Iris pigment epithelial cell (primary cell): ENCODE measurements at regions not wholly inside any gene's neighbourhood (a gene's known extent, or its start where the extent isn't known, plus 50 kb on each side); places are given as distances from the start of the nearest gene placed in this dataset.
"Not testable (repeated sequence)": the region's sequence is repeated elsewhere in the genome, so short reads cannot be mapped to it uniquely, and the experiment has no call there.

Experiments
- DNase-seq: peaks from one replicate; pipeline ENCODE4 v3.0.0-alpha.2; 2011; ENCODE audit warnings: low read depth

DNA sequence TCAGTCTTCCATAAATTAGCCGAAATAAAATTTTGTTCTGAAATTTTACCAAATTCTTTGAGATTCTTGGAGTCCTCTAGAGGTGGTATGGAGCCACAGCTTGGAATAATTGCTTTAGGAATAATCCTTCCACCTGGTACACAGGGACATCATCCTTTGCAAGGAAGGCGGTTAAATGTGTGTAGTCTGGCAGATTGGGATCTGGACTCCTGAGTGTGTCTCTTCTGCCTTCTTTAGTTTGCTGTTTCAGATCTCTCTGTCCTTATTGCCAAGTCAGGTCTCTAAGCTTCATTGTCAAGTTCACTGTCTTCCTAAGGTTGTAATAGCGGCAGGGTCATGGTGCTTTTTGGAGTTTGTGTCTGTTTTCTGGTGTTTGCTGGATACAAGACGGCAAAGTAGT, 393.9 kb upstream of the RGS6 start:
- DNase-seq = no peak

DNA sequence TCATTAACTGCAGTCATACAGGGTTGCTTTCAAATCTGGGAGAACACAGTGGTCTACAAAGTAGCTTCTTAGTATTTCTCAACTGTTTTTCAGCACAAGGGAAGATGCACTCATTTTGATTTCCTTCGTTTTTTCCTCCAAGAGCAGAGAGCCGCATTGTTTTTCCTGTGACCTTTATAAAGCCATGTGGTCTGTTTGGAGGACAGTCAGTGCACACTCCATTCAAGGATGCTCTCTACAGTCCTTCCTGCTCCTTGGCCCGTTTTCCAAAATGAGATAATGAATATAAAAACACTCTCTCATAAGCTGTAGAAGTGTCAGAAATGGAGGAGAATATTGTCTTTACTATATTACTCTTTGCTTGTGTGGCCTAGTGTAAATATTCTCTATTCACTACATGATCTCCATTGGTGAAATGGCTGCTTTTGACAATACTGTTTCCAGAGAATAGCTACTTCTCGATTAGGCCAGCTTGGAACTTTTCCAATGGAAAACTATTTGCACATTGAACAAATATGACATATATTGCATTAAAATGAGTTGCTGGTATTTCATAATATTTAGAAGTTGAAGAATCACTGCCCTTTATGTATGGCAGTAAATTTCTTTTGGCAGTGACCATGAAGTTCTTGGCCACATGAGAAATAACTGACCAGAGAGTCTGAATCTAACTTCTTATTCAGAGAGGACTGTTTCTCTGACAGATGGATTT, 393.1 kb upstream of the RGS6 start:
- DNase-seq = peak; percentile 63

DNA sequence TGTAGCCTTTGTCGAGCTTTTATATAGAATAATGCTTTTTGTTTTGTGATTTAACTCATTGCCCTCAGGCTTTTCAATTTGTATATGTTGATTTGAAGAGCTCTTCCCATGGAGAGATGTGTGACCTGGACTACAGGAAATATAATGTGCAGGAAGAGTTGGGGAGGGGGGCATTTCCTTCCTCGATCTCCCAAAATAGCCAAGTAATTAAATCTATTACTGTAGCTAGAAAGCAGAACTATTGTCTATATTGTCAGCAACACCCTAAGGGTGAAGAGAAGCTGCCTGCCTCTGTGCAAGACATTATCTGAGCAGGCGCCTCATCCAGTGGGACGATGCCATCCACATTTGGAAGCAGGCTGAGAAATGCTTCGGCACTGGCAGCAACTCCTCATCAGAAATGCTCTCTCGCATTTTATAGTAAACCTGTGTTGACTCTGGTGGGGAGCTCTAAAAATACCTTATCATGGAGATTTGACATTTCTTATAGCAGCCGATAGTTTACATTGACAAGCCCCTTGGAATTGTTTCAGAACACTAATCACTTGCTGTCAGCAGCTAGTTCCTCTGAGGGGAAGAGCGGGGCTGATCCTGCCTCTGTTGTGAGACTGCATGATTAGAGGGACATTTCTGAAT, 392.5 kb upstream of the RGS6 start:
- DNase-seq = no peak

DNA sequence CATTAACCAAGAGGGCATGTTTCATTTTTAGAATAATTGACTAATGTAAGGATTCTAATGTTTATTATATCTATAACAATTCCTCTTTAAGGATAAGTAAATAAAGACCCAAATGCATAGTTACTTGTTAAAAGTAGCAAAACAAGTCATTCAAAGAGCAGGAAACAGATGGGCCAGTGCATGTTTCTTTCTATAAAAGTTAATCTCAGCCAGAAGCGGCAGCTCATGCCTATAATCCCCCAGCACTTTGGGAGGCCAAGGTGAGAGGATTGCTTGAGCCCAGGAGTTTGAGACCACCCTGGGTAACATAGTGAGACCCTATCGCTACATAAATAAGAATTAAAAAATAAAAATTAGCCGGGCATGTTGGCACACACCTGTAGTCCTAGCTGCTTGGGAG, 391.0 kb upstream of the RGS6 start:
- DNase-seq = no peak

DNA sequence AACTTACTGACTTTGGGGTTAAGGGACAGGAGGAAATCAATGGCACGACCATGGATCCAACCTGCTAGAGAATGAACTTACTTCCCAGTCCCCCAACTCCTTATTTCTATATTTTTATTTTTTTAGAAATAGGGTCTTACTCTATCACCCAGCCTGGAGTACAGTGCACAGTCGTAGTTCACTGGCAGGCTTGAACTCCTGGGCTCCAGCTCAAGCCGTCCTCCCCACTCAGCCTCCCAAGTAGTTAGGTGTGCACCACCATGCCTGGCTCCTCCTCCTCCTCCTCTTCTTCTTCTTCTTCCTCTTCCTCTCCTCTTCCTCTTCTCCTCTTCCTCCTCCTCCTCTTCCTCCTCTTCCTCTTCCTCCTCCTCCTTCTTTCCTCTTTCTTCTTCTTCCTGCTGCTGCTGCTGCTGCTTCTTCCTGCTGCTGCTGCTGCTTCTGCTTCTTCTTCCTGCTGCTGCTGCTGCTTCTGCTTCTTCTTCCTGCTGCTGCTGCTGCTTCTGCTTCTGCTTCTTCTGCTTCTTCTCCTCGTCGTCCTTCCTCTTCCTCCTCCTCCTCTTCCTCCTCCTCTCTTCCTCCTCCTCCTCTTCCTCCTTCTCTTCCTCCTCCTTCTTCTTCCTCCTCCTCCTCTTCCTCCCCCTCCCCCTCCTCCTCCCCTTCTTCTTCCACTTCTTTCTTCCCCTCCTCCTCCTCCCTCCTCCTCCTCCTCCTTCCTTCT, 390.1 kb upstream of the RGS6 start:
- no peak for DNase-seq

DNA sequence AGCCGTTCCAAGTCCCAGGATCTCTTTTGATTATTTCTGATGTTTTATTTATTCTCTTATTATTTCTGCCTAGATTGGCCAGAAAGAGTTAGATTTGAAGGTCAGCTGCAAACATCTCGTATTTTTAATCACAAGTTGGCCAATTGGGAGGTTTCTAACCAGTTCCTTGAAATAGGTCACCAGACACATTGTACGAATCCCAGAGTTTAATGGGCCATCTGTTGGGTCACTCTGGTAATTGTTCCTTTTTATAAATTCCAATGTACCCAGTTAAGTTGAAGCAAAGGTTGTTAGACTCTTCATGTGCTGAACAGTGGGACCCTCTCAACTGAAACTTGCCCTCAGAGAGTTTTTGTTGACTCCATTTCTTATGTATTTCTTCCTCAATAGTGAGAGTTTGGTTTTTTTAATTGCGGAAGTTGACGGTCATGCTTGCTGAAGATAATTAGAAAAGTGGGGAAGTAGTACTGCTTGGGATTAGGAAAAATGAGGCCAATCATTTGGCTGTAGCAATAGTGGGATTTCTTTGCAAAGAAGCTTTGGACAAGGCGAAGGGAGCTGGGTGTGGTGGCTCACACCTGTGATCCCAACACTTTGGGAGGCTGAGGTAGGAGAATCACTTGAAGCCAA, 382.7 kb upstream of the RGS6 start:
- DNase-seq = no peak

DNA sequence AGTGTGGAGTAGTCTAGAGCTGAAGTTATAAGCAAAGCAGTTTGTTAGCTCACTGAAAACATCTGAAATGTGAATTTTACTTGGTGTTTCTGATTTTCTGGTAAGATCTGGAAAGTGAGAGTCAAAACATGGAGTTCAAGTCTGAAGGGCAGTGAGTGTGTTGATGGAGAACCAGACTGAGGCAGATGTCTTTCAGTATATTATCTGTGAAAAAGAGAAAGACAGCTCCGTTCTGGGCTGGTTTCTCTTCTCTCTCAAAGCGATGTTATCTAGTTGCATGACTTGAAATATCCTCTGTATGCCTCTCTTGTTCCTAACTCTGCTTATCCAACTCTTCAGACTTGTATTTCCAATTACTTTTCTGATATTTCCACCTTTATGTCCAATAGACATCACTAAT, 381.9 kb upstream of the RGS6 start:
- DNase-seq = no peak

DNA sequence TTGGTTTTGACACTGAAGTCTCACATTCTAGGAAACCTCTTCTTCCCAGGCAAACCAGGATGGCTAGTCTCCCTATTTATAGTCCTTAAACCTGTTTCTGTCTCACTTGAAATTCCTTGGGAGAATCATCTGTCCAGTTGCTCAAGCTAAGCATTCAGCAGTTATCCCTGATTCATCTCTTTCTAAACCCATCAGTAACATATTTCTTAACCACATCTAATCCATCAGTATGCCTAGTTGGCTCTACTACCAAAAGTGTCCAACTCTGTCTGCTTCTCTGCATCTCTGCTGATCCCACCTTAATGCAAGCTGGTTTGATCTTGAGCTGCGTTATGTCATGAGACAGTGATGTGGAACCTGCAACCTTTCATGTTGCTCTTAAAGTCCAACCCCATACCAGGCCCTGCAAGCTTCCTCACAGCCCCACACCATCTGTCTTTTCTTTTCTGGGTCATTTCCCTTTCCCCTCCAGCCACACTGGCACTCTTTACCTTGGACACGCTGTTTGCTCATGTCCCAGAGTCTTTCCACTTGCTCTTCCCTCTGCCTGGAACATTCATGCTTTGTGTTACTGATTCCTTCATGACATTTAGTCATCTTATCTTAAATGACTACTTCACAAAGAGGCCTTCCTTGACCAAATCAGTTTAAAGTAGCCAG, 380.8 kb upstream of the RGS6 start:
- DNase-seq = peak; percentile 96

DNA sequence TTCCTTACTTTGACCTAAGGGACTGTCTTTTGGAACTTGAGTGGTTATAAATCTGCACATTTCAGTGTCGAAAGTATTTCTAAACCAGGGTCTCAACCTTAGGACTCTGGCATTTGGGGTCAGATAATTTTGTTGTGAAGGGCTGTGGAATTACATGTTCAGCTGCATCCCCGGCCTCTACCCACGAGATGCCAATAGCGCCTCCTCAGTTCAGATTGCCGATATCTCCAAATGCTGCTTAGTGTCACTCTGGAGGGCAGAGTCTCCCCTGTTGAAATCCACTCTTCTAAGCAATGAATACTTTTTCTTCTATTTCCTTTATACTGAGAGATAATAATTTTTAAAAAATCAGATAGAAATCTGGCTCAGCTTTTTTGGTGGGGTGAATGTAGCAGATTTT, 379.4 kb upstream of the RGS6 start:
- no peak for DNase-seq

DNA sequence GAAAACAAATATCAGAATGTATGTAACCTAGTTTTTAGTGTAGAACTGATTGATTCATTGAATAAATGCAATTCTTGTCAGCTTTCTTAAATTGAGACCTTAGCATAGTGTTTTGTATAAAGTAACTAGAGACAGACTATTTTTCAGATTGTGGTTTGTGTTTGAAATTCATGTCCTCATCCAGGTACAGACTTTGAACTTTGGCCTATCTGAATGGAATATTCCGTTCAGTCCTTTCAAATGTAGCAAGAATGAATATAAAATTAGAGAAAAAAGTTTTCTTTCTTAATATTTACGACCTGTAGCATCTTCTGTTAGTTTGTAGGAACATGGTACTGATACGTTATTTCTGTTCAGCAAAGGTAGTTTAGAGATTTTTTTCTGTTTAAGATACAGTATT, 378.4 kb upstream of the RGS6 start:
- DNase-seq = no peak

DNA sequence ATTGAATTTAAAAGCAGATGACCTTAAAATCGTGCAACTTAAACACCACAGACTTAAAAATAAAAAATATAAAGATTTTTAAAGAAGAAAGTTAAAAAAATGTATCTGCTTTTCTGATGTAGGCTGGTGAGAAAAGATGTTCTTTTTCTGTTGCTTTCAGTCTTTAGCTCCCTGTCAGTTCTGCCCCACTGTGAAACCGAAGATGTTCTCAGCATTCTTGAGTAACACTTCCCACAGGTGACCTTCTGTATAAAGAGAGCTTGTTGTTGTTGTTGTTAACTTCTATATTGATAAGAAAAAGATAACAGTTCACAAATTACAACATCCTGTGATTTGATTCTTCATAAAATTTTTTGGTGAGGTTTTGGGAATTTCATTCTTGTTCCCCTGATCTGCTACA, 377.9 kb upstream of the RGS6 start:
- DNase-seq = peak; percentile 38

DNA sequence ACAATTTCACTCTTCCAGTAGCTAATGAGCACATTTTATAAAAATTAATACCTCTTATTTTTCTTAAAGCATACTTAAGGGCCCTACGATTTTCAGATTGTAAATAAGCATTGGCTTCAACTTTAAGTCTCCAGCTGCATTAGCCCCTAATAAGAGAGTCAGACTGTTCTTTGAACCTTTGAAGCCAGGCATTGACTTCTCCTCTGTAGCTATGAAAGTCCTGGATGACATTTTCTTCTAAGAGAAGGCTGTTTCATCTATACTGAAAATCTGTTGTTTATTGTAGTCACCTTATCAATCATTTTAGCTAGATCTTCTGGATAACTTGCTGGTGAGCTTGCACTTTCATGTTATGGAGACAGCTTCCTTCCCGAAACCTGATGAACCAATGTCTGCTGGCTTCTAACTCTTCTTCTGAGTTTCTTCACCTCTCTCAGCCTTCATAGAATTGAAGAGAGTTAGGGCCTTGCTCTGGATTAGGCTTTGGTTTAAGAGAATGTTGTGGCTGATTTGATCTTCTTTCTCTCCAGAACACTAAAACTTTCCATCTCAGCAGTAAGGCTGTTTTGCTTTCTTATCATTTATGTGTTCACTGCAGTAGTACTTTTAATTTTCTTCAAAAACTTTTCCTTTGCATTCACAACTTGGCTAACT, 377.1 kb upstream of the RGS6 start:
- no peak for DNase-seq

DNA sequence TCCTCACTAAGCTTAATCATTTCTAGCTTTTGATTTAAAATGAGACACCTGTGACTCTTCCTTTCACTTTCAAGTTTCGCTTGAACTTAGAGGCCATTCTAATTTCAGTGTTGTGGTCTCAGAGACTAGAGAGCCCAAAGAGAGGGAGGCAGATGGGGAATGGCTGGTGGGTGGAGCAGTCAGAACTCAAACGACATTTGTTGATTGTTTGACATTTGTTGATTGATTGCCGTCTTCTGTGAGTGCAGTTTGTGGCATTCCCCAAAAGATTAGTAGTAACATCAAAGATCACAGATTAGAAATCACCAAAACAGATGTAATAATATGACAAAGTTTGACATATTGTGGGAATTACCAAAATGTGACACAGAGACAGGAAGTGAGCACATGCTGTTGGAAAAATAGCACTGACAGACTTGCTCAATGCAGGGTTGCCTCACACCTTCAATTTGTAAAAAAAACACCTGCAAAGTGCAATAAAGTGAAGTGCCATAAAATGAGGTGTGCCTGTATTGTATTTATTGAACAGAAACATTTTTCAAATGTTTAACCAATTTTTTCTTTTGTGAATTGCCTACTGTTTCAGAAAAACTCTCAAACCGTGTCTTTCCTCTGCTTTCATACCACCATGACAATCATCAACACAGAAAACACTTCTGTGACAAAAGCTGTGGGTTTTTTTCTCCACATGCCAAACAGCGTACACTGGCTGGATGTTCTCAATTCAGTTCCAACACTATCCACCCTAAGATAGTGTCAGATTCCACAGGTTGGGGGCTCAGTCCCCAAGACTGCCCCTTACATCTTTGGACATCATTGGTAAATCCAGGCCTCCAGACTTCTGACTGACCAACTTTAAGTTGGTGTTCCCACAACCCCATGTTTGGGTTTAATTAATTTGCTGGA, 376.3 kb upstream of the RGS6 start:
- peak; percentile 47 for DNase-seq

DNA sequence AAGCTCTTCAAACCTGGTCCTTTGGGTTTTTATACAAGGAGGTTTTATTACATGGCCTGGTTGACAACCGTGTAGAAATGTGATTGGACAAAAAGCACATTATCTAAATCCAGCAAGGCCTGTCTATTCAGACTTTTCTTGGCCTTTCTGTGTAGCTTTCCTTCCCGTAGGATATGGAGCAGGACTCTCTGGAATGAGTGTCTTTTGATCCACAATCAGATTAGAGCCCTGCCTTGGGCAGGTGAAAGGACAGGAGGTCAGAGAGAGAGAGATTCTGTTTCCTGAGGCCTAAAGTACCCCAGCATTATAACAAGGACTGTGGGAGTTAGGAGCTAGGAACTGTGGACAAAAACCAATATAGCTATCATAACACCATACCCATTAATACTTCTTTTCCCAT, 375.5 kb upstream of the RGS6 start:
- no peak for DNase-seq

DNA sequence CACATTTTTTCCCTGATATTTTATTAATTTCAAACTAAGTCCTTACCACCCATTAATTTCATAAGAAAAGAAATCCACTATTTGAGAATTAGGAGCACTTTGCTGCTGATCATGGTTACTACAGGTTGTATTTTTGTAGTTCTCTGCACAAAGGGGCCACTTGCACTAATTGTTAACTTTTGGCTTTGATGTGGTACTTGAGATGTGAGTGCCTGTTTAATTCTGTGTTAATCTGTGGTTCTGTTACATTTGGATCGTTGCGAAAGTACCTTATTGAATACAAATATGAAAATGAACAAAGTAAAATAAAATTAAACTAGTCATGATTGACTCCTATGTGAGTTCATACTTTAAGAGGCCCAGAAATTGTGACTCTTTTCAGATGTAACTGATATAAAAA, 374.9 kb upstream of the RGS6 start:
- DNase-seq = no peak

DNA sequence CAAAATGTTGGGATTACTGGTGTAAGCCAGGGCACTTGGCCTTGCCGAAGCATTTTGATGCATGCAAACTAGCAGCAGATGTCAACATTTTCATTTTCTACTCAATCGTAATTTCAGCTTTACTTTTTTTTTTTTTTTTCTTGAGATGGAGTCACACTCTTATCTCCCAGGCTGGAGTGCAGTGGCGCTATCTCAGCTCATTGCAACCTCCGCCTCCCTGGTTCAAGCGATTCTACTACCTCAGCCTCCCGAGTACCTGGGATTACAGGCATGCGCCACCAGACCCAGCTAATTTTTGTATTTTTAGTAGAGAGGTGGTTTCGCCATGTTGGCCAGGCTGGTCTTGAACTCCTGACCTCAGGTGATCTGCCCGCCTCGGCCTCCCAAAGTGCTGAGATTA, 373.3 kb upstream of the RGS6 start:
- DNase-seq = not testable (repeated sequence)

DNA sequence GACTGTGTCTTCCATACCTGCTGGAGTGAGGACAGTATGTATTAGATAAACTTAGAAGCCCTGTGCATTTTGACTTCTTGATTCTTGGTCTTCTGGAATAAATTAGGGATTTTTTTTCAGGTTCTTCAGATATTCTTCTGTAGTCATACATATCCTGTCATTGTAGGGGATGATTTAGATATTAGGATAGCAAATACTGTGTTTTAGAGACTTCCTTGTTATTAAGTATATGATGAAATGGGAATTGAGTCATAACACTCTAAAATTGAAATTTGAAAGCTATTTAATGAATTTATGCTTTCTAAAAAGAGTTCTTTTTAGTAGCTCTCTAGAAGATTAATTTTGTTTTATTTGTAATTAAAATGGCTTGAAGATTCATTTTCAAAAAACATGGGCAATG, 371.5 kb upstream of the RGS6 start:
- DNase-seq = no peak

DNA sequence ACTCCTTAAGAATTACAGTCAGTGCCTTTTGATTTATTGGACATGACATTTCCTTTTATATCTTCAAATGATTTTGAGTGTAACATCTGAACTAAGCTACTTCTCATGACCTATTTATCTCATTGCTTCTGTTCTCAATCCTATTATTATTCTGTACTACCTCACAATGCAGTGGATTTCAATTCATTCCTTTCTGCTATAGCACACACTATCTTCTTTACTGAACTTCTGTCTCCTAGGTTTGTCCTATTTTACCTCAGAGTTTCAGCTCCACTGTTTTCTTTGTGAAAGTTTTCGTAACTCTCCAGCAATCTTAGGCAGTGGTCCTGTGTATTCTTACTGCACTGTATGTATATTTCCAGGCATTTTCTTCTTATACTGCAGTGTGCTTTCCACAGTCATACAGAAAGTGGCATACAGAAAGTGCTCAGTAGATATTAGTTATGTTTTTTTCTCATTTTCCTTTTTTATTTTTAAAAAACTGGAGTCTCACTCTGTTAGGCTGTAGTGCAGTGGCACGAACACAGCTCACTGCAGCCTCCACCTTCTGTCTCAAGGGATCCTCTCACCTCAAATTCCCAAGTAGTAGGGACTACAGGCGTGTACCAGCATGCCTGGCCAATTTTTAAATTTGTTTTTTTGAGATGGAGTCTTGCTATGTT, 368.6 kb upstream of the RGS6 start:
- no peak for DNase-seq

DNA sequence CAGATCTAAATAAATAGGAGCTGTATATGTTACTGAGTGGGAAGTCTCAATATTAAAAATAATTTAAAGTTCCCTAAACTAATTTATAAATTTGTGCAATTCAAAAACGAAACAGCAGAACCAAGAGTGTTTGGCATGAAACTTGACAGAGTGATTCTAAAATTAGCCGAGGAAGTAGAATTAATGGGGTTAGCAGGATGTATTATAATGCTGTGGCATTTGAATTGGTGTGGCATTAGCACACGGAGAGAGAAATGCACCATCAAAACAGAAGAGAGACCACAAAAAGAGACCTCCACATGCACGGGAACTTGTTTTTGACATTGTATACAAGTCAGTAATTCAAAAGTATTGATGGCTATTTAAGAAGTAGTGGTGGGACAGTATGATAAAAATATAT, 366.0 kb upstream of the RGS6 start:
- DNase-seq = no peak

DNA sequence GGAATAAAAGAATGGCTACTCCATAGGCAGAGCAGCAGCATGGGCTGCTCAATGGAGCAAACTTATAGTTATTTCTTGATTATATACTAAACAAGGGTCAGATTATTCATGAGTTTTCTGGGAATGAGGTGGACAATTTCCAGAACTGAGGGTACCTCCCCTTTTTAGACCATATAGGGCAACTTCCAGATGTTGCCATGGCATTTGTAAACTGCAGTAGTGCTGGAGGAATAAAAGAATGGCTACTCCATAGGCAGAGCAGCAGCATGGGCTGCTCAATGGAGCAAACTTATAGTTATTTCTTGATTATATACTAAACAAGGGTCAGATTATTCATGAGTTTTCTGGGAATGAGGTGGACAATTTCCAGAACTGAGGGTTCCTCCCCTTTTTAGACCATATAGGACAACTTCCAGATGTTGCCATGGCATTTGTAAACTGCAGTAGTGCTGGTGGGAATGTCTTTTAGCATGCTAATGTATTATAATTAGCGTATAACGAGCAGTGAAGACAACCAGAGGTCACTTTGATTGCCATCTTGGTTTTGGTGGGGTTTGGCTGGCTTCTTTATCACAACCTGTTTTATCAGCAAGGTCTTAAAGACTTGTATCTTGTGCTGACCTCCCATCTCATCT, 364.6 kb upstream of the RGS6 start:
- DNase-seq = not testable (repeated sequence)
